Neutrophil (primary cell): ENCODE measurements at regions not wholly inside any gene's neighbourhood (a gene's known extent, or its start where the extent isn't known, plus 50 kb on each side); places are given as distances from the start of the nearest gene placed in this dataset.

Experiments used
- H3K27ac ChIP-seq: fragments of 200-600 bp; sonication (generic); 2 replicates; pipeline ENCODE4 v1.5.1; 2016; ENCODE audit warnings: mild to moderate bottlenecking, moderate library complexity
- H3K27me3 ChIP-seq: fragments of 200-600 bp; sonication (generic); 2 replicates; pipeline ENCODE4 v1.6.0; 2016; ENCODE audit warnings: mild to moderate bottlenecking
- H3K36me3 ChIP-seq: fragments of 200-600 bp; sonication (generic); 2 replicates; pipeline ENCODE4 v1.5.1; 2017
- H3K4me1 ChIP-seq, 2 experiments: fragments of 200-600 bp in 1 of 2; sonication (generic) in 1 of 2; 1 replicate in 1 of 2; 2 replicates in 1 of 2; pipeline versions ENCODE4 v1.5.1 to v1.6.1; 2013 to 2016; ENCODE audit warnings: low read depth in 1 of 2, low read length in 1 of 2, mild to moderate bottlenecking in 1 of 2, moderate library complexity in 1 of 2; ENCODE audit not compliant: control insufficient read depth in 1 of 2, insufficient read depth in 1 of 2
- H3K4me3 ChIP-seq, 2 experiments: fragments of 200-600 bp in 1 of 2; sonication (generic) in 1 of 2; 1 replicate in 1 of 2; 2 replicates in 1 of 2; pipeline ENCODE4 v1.5.1; 2013 to 2016; ENCODE audit warnings: low read depth in 1 of 2, low read length in 1 of 2, mild to moderate bottlenecking in 1 of 2, moderate library complexity in 1 of 2
- H3K9me3 ChIP-seq: fragments of 200-600 bp; sonication (generic); 2 replicates; pipeline ENCODE4 v1.5.1; 2016
- TF ChIP-seq, protein P1 (sequence below): fragments of 200-600 bp; sonication (generic); IDR thresholded peaks from 2 replicates; pipeline ENCODE4 v1.5.1; 2016; ENCODE audit warnings: antibody characterized with exemption

DNA sequence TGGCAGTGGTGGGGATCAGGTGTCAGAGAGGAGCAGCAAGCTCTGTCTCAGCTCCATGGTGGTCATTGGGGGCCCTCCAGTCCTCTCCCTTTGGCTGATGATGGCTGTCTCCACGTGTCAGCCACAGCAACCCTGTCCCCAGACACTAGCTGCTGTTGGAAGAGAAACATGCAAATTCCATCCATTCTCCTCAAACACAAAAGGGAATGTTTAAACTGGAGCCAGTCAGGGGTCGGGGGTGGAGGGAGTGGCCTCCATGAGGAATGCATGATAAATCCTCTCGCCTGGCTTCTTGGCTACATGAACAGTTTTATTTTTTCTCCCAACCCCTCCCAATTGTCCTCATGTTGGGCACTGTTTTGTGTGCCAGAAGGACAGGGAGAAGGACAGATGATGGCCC, 86.4 kb downstream of the EDN3 start:
- Histone ChIP-seq H3K27me3 (no peaks in the 10 kb centered on the region), H3K4me3 (no peak overlapping the region), H3K36me3 (no peaks in the 10 kb centered on the region), H3K9me3 (no peaks in the 10 kb centered on the region), H3K27ac (no peak overlapping the region), H3K4me1 (no peaks in the 10 kb centered on the region)
- TF ChIP-seq, protein P1, sequence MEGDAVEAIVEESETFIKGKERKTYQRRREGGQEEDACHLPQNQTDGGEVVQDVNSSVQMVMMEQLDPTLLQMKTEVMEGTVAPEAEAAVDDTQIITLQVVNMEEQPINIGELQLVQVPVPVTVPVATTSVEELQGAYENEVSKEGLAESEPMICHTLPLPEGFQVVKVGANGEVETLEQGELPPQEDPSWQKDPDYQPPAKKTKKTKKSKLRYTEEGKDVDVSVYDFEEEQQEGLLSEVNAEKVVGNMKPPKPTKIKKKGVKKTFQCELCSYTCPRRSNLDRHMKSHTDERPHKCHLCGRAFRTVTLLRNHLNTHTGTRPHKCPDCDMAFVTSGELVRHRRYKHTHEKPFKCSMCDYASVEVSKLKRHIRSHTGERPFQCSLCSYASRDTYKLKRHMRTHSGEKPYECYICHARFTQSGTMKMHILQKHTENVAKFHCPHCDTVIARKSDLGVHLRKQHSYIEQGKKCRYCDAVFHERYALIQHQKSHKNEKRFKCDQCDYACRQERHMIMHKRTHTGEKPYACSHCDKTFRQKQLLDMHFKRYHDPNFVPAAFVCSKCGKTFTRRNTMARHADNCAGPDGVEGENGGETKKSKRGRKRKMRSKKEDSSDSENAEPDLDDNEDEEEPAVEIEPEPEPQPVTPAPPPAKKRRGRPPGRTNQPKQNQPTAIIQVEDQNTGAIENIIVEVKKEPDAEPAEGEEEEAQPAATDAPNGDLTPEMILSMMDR = no peak

DNA sequence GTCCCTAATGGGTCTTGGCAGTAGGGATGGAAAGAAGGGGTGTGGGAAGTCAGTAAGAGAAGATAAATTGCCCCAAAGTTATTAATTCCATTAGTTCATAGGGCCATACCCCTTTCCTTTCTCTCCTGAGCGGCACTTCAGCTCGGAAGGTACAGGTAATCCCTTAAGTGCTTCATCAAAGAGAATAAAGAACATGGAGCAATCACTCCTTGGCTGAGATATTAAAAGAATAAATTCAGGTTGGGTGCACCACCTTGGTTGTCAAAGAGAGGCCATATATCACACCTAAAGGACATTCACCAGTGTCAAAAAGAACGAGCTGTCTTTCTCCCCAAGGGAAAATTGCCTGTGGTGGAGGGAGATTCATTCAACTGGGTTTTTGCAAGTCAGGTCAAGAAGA, 87.5 kb downstream of the EDN3 start:
- Histone ChIP-seq H3K36me3 (no peaks in the 10 kb centered on the region), H3K9me3 (no peaks in the 10 kb centered on the region), H3K27me3 (no peaks in the 10 kb centered on the region), H3K4me1 (no peaks in the 10 kb centered on the region), H3K27ac (no peak overlapping the region), H3K4me3 (no peak overlapping the region)
- TF ChIP-seq, protein P1 = no peak

DNA sequence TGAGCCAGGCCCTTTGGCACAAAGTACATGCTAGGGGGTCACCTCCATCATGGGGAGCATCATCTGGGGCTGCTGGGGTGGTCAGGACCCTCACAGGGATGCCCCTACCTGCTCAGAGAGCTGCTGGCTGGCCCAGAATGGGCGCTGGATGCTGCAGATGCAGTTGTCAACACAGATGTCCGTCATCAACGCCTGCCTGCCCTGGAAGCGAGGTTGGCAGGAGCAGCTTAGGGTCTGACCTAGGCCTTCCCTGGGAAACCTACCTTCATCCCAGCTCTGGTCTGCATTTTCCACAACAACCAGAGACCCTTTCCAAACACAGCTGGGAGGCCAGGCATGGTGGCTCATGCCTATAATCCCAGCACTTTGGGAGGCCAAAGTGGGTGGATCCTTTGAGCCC, 88.0 kb downstream of the EDN3 start:
- no peaks in the 10 kb centered on the region for H3K4me1 ChIP-seq
- no peaks in the 10 kb centered on the region for H3K36me3 ChIP-seq
- no peak overlapping the region for H3K27ac ChIP-seq
- H3K9me3 ChIP-seq = no peaks in the 10 kb centered on the region
- no peak overlapping the region for H3K4me3 ChIP-seq
- TF ChIP-seq, protein P1 = no peak
- H3K27me3 ChIP-seq = no peaks in the 10 kb centered on the region

DNA sequence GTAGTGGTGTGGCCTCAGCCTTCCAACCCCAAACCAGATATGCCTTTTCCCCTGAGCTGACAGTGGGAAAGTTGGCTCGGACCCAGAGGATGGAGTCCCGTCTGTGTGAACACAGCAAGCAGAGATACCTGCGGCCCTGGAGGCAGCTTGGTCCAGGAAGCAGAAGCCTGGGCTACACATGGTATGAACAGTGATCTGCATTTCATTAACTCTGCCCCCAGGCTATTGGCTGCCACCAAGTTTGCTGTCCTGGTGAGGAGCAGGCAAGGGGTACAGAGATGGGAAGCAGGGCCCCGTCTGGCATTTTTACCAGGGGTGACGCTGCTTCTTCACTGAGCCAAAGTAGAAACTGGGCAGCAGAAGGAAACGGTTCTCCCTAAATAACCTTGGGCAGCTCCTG, 90.0 kb downstream of the EDN3 start:
- Histone ChIP-seq H3K4me1 (no peaks in the 10 kb centered on the region), H3K9me3 (no peaks in the 10 kb centered on the region), H3K36me3 (no peaks in the 10 kb centered on the region), H3K27ac (no peak overlapping the region), H3K4me3 (no peak overlapping the region), H3K27me3 (peaks cover 9% of the 10 kb centered on the region)
- TF ChIP-seq, protein P1 = no peak

DNA sequence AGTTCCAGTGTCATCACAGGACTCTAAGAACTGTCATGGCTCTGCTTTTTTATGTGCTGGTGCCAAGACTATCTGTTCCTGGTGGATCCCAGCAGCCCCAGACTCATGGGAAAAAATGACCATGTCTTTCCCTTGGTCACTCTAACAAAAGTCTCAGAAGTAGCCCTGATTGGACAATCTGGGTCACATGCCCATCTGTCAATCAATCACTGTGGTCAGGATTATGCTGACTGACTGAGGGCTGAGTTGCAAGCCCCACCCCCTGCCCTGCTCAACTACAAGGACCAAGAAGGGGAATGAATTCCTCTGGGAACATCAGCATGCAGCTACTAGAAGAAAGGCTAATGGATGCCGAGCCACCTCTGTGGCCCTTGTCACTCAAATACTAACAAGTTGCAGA, 91.6 kb downstream of the EDN3 start:
- H3K27ac ChIP-seq = no peak overlapping the region
- H3K4me1 ChIP-seq = no peaks in the 10 kb centered on the region
- H3K4me3 ChIP-seq = no peak overlapping the region
- peaks cover 9% of the 10 kb centered on the region for H3K27me3 ChIP-seq
- H3K9me3 ChIP-seq = no peaks in the 10 kb centered on the region
- no peaks in the 10 kb centered on the region for H3K36me3 ChIP-seq
- TF ChIP-seq, protein P1 = no peak

DNA sequence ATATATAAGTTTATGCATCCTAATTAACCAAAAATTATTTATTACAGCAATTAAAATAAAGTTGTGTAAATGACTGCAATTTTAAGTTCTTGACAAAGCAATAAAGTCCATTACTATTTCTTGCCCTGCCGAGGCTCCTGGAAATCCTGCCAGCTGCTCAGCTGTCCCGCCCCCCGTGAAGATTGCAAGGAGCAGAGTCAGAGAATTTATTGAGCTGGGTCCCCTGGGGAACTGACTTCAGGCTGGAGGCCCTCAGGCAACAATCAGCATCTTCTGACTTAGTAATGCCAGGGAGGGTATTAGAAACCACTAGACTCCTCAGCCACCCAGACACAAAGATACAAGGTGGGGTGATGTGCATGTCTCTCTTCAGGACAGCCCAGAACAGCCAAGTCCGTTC, 92.3 kb downstream of the EDN3 start:
- Histone ChIP-seq H3K27me3 (peaks cover 9% of the 10 kb centered on the region), H3K4me1 (no peaks in the 10 kb centered on the region), H3K4me3 (no peak overlapping the region), H3K9me3 (no peaks in the 10 kb centered on the region), H3K27ac (no peak overlapping the region), H3K36me3 (no peaks in the 10 kb centered on the region)
- TF ChIP-seq, protein P1 = no peak
